Stimulated activated CD4-positive, alpha-beta T cell treated with anti-CD3 and anti-CD28 coated beads, Interleukin-1b, Interleukin-23, amount 100 ng/mL, for 48 hours (primary cell): ENCODE measurements at regions not wholly inside any gene's neighbourhood (a gene's known extent, or its start where the extent isn't known, plus 50 kb on each side); places are given as distances from the start of the nearest gene placed in this dataset.
"Not testable (repeated sequence)": the region's sequence is repeated elsewhere in the genome, so short reads cannot be mapped to it uniquely, and the experiment has no call there.

Source experiments
- DNase-seq: peaks from one replicate; pipeline ENCODE4 v3.0.0-alpha.2; 2020

GRCh38 chr13:81314461-81314860 lies 973.5 kb upstream of the SPRY2 start:
- DNase-seq, result no peak

- no peak for DNase-seq
These were observed 965.0 kb upstream of the SPRY2 start for GRCh38 chr13:81305928-81306327.

DNA sequence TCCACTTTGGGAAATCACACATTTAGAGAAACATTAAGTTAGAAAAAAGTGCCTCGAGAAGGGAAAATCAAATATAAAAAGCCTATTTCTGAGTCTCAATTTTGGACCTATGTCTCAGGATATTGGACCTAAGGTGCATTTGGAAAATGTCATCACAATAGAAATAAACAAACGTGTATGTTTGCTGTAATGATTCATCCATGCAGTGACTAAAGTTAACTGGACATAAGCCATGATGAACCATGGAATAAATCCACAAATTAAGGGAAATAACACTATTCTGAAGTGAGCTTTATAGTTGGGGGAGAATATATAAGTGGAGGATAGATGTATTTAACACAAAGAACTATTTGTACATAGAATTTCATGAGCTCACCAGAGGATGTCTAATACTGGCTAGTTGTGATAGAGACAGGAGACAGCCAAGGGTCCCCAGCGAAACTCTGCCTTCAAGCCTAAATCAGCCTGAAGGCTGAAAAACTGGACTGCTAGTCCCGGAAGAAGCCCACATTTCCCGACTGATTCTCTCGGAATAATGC lies 963.3 kb upstream of the SPRY2 start:
- DNase-seq, result no peak

DNA sequence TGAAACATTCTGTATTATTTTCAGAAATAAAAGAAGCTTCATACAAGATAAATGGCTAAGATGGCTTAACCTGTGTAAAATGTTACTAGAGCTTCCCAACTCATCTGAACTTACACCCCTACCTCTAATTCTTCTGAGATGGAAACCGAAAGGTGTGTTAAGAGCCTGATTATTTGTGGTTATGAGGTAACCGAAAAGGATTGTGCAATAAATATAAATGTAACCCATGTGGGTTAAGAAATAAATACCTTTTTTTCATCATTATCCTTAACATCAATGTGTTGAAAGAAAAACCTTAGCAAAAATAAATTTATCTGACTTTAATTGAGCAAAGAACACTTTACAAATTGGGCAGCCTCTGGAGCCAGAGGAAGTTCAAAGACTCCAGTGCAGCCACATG lies 961.8 kb upstream of the SPRY2 start:
- no peak for DNase-seq

- DNase-seq, result no peak
These were observed 961.2 kb upstream of the SPRY2 start for GRCh38 chr13:81302125-81302524.

GRCh38 chr13:81295177-81295576 lies 954.3 kb upstream of the SPRY2 start:
- DNase-seq, result no peak

- no peak for DNase-seq
These were observed 952.8 kb upstream of the SPRY2 start for GRCh38 chr13:81293594-81294164.

GRCh38 chr13:81283561-81283960 lies 942.6 kb upstream of the SPRY2 start:
- DNase-seq, result no peak

GRCh38 chr13:81283062-81283461 lies 942.1 kb upstream of the SPRY2 start:
- no peak for DNase-seq

DNA sequence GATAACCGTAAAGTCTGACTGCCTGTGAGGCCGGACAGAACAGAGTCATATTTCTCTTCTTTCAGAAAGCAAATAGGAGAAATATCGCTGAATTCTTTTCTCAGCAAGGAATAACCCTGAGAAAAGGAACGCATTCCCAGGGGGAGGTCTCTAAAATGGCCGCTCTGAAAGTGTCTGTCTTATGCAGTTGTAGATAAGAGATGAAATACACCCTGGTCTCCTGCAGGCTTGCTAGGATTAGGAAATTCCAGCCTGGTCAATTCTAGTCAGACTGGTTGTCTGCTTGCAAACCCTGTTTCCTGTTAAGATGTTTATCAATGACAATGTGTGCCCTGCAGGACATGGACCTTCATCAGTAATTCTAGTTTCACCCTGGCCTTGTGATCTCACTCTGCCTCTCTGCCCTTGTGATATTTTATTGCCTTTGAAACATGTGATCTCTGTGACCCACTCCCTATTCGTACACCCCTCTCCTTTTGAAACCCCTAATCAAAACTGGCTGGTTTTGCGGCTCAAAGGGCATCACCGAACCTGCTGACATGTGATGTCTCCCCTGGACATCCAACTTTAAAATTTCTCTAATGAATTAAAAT lies 934.8 kb upstream of the SPRY2 start:
- DNase-seq, result no peak

- no peak for DNase-seq
These were observed 906.8 kb upstream of the SPRY2 start for GRCh38 chr13:81247711-81248110.

DNA sequence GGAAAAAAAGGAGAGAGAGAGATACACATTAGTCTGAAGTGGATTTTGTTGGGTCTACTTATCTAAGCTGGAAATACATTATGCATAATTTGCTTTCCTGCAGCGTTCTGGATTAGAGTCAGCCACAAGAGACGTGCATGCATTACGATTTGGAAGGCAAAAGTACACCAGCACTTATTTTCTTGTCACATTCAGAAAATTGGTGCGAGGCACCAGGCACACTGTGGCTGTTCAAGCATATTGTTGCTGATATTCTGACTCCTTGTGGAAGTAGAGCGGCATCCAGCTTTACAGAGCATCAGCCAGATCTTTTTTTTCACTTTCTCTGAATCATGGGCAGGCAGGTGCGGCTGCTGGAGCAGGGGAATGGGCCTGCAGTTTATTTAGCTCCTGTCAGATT lies 905.6 kb upstream of the SPRY2 start:
- no peak for DNase-seq

GRCh38 chr13:81244011-81244410 lies 903.1 kb upstream of the SPRY2 start:
- no peak for DNase-seq

DNA sequence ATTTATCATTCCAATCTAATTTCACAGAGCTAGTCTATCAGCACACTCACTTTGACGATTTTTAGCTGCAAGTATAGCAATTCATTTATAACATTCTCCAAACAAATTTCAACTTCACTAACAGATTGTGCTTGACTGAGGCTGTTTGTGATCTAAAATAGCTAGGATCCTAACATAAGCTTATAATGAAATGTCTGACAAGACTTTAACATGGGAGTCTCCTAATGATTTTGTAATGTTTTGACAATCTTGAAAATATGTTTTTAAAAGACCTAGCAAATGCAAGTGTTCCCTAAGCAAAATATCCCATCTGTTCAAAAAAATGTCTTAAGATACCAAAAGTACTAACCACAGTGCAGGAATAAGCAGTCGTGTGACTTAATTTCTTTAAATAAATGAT lies 889.5 kb upstream of the SPRY2 start:
- DNase-seq, result no peak

- DNase-seq, result not testable (repeated sequence)
These were observed 885.9 kb upstream of the SPRY2 start for GRCh38 chr13:81226830-81227229.

DNA sequence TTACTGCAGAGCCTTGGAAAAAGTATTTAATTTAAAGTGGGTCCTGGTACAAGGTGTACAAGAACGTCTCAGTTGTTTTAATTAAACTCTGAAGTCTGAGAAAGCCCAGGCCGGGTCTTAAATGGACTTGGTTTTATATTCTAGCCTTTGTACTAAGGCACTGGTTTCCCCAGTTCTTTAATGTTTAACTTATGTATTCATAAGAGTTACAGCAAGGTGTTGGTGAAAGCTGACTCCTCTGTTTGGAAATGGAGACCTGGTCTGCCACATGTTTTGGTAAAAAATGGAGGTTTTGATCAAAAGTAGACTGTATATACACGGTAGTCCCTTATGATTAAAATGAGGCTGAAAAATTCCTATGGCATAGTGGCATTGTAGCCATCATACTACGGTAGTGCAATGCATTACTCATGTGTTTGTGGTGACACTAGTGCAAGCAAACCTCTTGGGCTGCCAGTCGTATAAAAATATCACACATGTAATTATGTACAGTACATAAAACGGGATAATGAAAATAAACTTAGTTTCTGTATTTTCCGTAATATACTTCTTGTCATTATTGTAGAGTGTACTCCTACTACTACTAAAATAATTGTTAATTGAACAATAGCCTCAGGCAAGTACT lies 883.4 kb upstream of the SPRY2 start:
- DNase-seq, result no peak

GRCh38 chr13:81223778-81224177 lies 882.9 kb upstream of the SPRY2 start:
- no peak for DNase-seq

- DNase-seq, result no peak
These were observed 870.8 kb upstream of the SPRY2 start for GRCh38 chr13:81211713-81212112.

DNA sequence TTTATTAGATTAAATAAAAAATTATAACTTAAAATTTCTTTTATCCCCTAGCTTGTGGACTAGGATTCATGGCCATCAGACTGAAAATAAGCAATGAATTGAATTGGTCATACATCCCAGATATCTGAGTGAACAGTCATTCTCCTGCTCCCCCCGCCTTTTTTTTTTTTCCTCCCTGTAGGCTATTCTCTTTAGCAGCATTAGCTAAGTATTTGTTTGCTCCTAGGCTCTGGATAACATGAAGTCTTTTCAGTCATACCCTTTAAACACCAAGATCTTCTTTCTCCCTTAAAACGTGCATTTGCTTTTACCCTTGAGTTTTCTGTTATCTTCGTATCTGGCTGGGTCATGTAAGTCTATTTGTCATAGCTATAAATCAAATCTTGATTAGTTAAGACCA lies 866.7 kb upstream of the SPRY2 start:
- DNase-seq, result no peak

- no peak for DNase-seq
These were observed 866.3 kb upstream of the SPRY2 start for GRCh38 chr13:81207231-81207630.

- DNase-seq, result no peak
These were observed 862.9 kb upstream of the SPRY2 start for GRCh38 chr13:81203783-81204182.

DNA sequence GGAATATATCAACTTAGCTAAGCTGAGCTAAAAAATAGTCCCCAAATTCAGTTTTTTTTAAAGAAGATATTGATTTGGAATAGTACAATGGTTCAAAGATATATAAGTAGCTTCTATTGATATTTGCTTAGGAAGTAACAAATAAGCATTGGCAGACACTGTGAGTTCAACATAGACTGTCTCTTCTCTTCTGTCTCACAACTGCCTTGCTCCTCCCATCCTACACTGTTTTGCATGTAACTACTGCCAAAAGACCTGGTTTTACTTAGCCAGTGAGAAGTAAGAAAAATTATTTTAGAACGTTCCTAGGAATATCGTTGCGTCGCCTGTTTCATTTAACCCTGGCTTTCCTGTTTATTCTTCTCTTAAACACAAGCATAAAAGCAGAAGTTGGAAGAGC lies 859.0 kb upstream of the SPRY2 start:
- DNase-seq, result no peak

DNA sequence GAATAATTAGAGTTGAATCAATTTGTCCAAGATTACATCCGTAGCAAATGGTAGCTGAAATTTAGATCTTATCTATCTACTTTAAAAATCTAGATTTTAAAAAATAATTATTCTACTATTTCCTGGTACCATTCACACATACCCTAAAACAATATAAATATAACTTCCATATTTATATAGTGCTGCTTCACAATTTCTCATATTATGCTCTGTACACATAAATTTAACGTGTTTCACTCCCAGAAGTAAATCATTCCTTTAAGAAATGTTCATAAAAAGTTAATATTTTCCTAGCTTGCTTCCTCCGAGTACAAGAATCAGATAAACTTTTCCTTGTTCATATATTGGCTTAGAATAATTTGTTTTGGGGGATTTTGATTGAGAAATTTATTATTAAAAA lies 857.0 kb upstream of the SPRY2 start:
- DNase-seq, result no peak

DNA sequence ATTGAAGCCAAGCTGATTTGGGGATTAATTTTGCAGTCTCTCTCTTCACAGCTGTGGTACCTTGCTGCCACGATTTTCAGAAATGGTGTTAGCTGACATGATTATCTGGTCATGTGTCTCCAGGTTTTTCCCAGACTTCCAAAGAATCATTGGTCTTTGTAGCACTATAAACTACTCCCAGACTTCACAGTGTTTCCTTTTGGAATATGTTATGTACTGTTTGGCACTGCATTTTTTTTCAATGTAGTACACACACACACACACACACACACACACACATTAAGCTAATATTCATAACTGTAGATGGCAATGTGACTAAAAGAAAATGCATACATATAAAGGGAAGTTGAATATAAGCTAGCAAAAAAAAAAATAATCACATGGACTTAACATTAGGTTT lies 856.6 kb upstream of the SPRY2 start:
- DNase-seq, result no peak

- DNase-seq, result no peak
These were observed 853.4 kb upstream of the SPRY2 start for GRCh38 chr13:81194362-81194761.
